Gastroesophageal sphincter (tissue), 4 donors: ENCODE measurements at regions not wholly inside any gene's neighbourhood (a gene's known extent, or its start where the extent isn't known, plus 50 kb on each side); places are given as distances from the start of the nearest gene placed in this dataset.

ENCODE experiments used
- ATAC-seq: fragments of 150-250 bp; one replicate; pipeline ENCODE4 v1.9.1; 2016; ENCODE audit warnings: mild to moderate bottlenecking, moderate library complexity
- H3K27ac ChIP-seq, 4 donors: fragments of 200-600 bp; sonication (generic) in 3 of 4; 1 replicate in 3 of 4; 2 replicates in 1 of 4; pipeline ENCODE4 v1.5.1; 2016 to 2019
- H3K27me3 ChIP-seq: fragments of 200-600 bp; sonication (generic); one replicate; pipeline ENCODE4 v1.5.1; 2019
- H3K36me3 ChIP-seq, 2 donors: fragments of 200-600 bp; sonication (generic); one replicate each; pipeline ENCODE4 v1.5.1; 2019; ENCODE audit warnings: control low read depth in 1 of 2
- H3K4me1 ChIP-seq, 3 donors: fragments of 200-600 bp; sonication (generic); 1 replicate in 2 of 3; 2 replicates in 1 of 3; pipeline ENCODE4 v1.5.1; 2016 to 2019; ENCODE audit warnings: control low read depth in 2 of 3
- H3K4me3 ChIP-seq, 2 donors: fragments of 200-600 bp; sonication (generic); one replicate each; pipeline ENCODE4 v1.5.1; 2019; ENCODE audit warnings: mild to moderate bottlenecking in 1 of 2, moderate library complexity in 1 of 2
- H3K9me3 ChIP-seq, 3 donors: fragments of 200-600 bp; sonication (generic); one replicate each; pipeline ENCODE4 v1.5.1; 2017 to 2019; ENCODE audit warnings: control low read depth in 2 of 3
- EP300 ChIP-seq: sonication (generic); formaldehyde crosslinking; IDR thresholded peaks from one replicate; pipeline ENCODE4 v1.6.1; 2017; ENCODE audit warnings: antibody characterized with exemption, mild to moderate bottlenecking
- POLR2A ChIP-seq, 2 donors: fragments of 450-650 bp; IDR thresholded peaks; one replicate each; pipeline ENCODE4 v1.6.1; 2017; ENCODE audit warnings: antibody characterized with exemption in 2 of 2, mild to moderate bottlenecking in 2 of 2, moderate library complexity in 1 of 2
- POLR2AphosphoS5 ChIP-seq: sonication (generic); formaldehyde crosslinking; IDR thresholded peaks from one replicate; pipeline ENCODE4 v1.6.1; 2017; ENCODE audit warnings: antibody characterized with exemption
- WGBS, 2 donors: methylation state at CpG; one replicate each; pipeline ENCODE4 v1.1.5; 2018; ENCODE audit warnings: low coverage in 1 of 2; 5-methylcytosine and 5-hydroxymethylcytosine counted together
- TF ChIP-seq, protein P1 (sequence below), 4 experiments: fragments of 200-600 bp in 2 of 4; fragments of 450-650 bp in 2 of 4; sonication (generic) in 1 of 4; IDR thresholded peaks; one replicate each; pipeline ENCODE4 v1.5.1; 2017 to 2019; ENCODE audit warnings: antibody characterized with exemption in 4 of 4, mild to moderate bottlenecking in 2 of 4, moderate library complexity in 2 of 4

DNA sequence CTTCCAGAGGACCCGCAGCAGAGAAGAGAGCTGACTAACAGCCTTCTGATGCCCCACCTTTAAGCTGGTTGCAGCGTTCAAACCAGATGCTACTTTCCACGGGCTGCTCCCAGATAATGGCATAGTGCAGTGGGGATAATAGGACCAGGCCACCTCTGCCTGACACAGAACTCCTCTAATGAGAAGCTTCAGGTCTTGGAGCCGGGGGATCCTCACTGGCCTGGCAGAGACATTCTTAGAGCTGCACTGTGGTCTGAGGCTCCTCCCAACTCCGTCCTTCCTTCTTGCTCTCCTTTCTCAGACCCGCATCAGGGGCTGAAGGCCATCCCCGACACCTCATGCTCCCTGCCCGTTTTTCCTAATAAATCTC is 206.6 kb upstream of the MARCKS start:
- Histone ChIP-seq H3K36me3 (no peaks in the 10 kb centered on the region), H3K27me3 (no peaks in the 10 kb centered on the region), H3K4me3 (no peak overlapping the region), H3K9me3 (no peaks in the 10 kb centered on the region), H3K4me1 (peaks cover 0 to 11% (median 0%) of the 10 kb centered on the region in 3 donors), H3K27ac (no peak overlapping the region)
- TF ChIP-seq EP300: no peak
- TF ChIP-seq POLR2AphosphoS5: no peak
- no peak for TF ChIP-seq POLR2A (IDR thresholded peaks at IDR 0.05)
- TF ChIP-seq, protein P1, sequence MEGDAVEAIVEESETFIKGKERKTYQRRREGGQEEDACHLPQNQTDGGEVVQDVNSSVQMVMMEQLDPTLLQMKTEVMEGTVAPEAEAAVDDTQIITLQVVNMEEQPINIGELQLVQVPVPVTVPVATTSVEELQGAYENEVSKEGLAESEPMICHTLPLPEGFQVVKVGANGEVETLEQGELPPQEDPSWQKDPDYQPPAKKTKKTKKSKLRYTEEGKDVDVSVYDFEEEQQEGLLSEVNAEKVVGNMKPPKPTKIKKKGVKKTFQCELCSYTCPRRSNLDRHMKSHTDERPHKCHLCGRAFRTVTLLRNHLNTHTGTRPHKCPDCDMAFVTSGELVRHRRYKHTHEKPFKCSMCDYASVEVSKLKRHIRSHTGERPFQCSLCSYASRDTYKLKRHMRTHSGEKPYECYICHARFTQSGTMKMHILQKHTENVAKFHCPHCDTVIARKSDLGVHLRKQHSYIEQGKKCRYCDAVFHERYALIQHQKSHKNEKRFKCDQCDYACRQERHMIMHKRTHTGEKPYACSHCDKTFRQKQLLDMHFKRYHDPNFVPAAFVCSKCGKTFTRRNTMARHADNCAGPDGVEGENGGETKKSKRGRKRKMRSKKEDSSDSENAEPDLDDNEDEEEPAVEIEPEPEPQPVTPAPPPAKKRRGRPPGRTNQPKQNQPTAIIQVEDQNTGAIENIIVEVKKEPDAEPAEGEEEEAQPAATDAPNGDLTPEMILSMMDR (IDR thresholded peaks at IDR 0.05): no peak
- no peak for ATAC-seq
- WGBS, 2 donors: 90 to 100% methylated on average over 1 to 6 of the region's 8 CpGs

DNA sequence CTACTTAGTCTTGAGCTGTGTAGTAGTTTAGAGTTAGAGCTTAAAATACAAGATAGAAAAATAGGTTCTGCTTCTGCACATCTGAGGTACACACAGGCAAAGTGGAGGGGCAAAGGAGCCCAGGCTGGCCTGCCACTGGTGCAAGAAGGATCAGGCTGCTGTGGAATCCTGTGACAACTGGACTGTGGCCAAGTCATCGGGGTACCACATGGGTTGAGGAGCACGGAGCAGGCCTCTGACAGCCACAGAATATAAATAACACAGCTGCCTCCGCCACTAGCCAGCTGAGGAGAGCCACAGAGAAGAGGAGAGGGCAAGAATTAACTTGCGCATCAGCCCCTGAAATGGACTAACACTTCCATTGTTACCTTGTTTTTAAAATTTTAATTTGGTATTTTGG is 206.0 kb upstream of the MARCKS start:
- ATAC-seq: no peak
- Histone ChIP-seq H3K27ac (no peak overlapping the region), H3K36me3 (no peaks in the 10 kb centered on the region), H3K27me3 (no peaks in the 10 kb centered on the region), H3K4me1 (peaks cover 0 to 11% (median 0%) of the 10 kb centered on the region in 3 donors), H3K9me3 (no peaks in the 10 kb centered on the region), H3K4me3 (no peak overlapping the region)
- TF ChIP-seq EP300 (no peak), POLR2AphosphoS5 (no peak), POLR2A (IDR thresholded peaks at IDR 0.05) (no peak)
- TF ChIP-seq, protein P1 (IDR thresholded peaks at IDR 0.05): no peak
- 64% methylated on average over 4 of the region's 4 CpGs; no CpG with 5 or more reads in 1 of the 2 donors for WGBS, 2 donors

DNA sequence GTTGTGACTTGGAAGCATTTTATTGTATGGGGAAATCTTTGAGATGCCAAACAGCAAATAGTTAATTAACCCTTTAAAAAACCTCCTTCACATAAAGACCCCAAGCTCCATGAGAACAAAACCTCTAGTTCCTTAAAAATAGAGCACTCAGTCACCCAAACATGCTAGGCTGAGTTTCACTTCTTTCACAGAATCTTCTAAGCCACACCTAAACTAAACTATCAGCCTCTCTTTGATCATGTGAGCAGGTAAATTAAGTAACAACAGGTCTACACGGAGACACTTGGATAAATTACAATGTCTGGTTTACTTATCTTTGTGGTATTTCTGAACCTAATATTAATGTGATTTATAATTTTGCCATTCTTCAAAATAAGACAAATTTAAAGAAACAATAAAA is 205.2 kb upstream of the MARCKS start:
- TF ChIP-seq, protein P1 (IDR thresholded peaks at IDR 0.05): no peak
- TF ChIP-seq POLR2A (IDR thresholded peaks at IDR 0.05) (no peak), EP300 (no peak), POLR2AphosphoS5 (no peak)
- 53 to 75% methylated on average over 1 of the region's 1 CpG for WGBS, 2 donors
- no peaks in the 10 kb centered on the region for H3K27me3 ChIP-seq
- no peak for ATAC-seq
- H3K36me3 ChIP-seq: no peaks in the 10 kb centered on the region
- H3K9me3 ChIP-seq: no peaks in the 10 kb centered on the region
- H3K4me3 ChIP-seq: no peak overlapping the region
- no peak overlapping the region for H3K27ac ChIP-seq
- peaks cover 0 to 11% (median 0%) of the 10 kb centered on the region in 3 donors for H3K4me1 ChIP-seq

DNA sequence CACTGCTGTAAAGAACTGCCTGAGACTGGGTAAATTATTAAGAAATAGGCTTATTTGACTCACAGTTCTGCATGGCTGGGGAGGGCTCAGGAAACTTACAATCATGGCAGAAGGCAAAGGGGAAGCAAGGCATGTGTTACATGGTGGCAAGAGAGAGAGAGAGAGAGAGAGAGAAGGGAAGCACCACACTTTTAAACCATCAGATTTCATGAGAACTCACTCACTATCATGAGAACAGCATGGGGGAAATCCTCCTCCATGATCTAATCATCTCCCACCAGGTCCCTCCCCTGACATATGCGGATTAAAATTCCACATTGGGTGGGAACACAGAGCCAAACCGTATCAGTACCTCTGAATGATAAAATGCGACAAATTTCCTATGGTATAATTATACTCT is 203.9 kb upstream of the MARCKS start:
- Histone ChIP-seq H3K4me3 (no peak overlapping the region), H3K36me3 (no peaks in the 10 kb centered on the region), H3K4me1 (peaks cover 0 to 11% (median 0%) of the 10 kb centered on the region in 3 donors), H3K27ac (no peak overlapping the region), H3K27me3 (no peaks in the 10 kb centered on the region), H3K9me3 (no peaks in the 10 kb centered on the region)
- no peak for ATAC-seq
- no peak for TF ChIP-seq POLR2AphosphoS5
- TF ChIP-seq EP300: no peak
- TF ChIP-seq, protein P1 (IDR thresholded peaks at IDR 0.05): no peak
- TF ChIP-seq POLR2A (IDR thresholded peaks at IDR 0.05): no peak
- WGBS, 2 donors: 90 to 100% methylated on average over 2 to 3 of the region's 3 CpGs

DNA sequence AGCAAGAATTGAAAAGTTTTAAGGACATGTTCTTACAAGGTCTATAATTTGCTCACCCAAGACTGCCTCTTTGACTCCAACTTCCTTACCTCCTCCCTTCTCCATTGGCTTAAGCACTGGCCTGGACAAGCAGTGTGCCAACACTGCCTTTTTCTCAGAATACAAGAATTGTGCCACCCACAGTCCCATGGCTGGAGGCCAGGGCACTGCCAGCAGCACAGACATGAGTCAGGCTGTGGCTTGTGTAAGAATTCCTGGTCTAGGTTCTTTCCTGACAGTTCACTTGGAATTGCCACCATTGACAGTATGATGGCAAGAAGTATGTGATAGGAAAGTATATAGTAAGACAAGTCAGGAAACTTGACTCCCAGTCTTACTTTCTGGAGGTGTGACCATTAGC is 202.7 kb upstream of the MARCKS start:
- TF ChIP-seq, protein P1 (IDR thresholded peaks at IDR 0.05): no peak
- TF ChIP-seq POLR2AphosphoS5: peak; percentile 58
- ATAC-seq: peak; percentile 91
- Histone ChIP-seq H3K27ac (no peak overlapping the region), H3K9me3 (no peaks in the 10 kb centered on the region), H3K36me3 (no peaks in the 10 kb centered on the region), H3K4me1 (peaks cover 0 to 11% (median 0%) of the 10 kb centered on the region in 3 donors), H3K4me3 (no peak overlapping the region), H3K27me3 (no peaks in the 10 kb centered on the region)
